Stimulated activated CD8-positive, alpha-beta memory T cell treated with anti-CD3 and anti-CD28 coated beads, Interleukin-4, amount 100 ng/mL, for 48 hours (primary cell): ENCODE measurements at regions not wholly inside any gene's neighbourhood (a gene's known extent, or its start where the extent isn't known, plus 50 kb on each side); places are given as distances from the start of the nearest gene placed in this dataset.
"Not testable (repeated sequence)": the region's sequence is repeated elsewhere in the genome, so short reads cannot be mapped to it uniquely, and the experiment has no call there.

Experiments used
- DNase-seq: peaks from one replicate; pipeline ENCODE4 v3.0.0-alpha.2; 2020

DNA sequence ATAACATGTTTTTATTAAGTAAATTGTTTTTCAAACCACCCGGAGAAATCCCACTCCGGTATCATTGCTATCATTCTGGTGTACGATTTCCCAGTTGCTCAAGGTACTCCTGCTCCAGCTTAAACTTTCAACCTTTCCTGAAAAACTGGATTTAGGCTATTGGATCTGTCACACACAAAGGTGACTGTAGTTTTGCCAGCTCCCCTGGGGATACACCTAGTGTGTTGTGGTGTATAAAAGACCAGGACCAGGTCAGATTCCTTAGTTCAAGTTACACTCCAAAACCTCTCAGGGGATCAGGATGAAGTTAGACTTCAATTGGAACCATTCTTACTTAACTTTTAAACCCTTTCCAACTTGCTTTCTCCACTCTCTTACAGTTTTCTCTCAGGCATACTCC lies 303.9 kb downstream of the NOVA1 start:
- no peak for DNase-seq

DNA sequence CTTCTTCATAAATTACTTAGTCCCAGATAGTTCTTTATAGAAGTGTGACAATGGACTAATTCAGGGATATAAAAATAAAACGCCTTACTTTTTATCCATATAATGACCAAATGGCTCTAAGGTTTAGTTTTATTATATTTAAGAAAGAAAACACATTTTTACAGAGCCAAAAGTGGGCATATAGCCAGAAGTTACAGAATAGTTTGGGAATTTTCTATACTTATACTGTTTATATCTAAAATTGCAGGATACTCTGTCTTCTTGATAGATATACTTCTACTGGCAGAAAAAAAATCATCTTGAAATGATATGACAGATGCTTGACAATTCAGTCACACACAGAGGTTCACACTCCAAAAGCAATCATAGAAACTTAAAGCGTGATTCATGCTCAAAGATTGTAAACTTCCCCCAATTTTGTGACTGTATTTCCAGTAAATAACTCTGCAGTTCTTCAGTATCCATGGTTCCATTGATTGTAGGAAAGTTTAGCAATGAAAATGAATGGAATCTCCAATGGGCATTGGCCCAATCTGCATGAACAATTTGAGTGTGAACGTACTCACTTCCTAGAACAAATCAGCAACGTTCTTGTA lies 307.8 kb downstream of the NOVA1 start:
- DNase-seq, result no peak

DNA sequence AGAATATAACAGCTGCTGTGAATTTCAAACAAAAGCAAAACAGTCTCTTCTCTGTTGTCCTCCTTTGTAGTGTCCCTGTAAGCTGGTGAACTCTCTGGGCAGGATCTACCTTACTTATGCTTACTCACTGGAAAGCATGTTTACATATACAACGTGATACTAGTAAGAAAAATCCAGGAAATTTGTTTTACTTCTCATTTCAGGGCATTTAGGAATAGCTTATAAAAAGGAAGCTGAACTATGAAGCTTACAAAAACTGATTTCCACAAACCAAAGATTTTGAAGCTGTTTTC lies 311.0 kb downstream of the NOVA1 start:
- DNase-seq, result no peak

DNA sequence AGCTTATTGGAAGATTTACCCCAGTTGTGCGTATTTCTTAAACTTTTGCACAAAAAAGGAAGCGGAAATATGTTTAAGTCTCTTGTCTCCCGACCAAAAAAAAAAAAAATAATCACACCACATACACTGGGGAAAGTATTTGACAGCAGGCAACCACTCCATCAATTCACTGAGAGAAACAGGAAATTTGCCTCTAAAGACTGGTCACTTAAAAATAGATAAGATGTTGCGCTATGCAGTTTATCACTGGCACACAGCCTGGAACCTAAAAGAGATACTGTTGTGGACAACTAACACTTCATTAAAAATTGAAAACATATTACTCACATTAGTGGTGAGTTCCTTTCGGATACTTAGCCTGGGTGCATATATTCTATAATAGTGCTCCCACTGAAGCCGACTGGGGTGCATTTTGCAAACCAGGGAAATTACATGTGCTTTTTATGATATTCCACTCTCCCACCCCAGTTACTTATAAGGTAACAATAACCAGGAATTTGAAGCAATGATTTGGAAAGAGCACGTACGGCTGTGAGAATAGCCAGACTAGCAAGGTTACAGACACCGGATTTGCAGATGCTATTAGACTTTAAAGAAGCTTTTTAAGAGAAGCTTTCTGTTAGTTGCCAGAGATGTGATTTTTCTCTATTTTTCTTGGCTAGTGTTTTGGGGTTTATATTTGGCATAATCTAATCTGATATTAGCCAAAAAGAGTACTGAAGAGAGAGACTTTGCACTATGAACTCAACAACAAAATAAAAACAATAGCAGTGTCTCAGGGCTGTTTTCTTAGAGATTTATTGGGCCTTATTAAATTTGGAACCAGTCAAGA lies 311.5 kb downstream of the NOVA1 start:
- no peak for DNase-seq

DNA sequence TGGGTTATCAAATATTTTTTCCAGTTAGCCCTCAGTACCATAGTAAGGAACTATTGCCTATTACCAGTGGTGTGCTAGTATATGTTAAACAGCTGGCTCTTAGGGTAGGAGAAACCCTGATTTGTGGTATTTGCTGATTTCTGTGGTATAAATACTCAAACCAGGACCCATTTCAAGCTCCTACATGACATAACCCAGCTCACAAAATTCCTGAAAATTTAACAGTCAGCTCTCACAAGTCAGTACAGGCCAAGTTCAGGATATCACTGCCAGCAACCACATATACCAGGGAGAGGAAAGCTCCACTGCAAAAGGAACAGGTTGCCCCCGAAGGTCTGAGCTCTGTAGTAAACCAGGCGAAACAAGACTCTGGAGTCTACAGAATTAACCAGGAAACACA lies 315.3 kb downstream of the NOVA1 start:
- no peak for DNase-seq

DNA sequence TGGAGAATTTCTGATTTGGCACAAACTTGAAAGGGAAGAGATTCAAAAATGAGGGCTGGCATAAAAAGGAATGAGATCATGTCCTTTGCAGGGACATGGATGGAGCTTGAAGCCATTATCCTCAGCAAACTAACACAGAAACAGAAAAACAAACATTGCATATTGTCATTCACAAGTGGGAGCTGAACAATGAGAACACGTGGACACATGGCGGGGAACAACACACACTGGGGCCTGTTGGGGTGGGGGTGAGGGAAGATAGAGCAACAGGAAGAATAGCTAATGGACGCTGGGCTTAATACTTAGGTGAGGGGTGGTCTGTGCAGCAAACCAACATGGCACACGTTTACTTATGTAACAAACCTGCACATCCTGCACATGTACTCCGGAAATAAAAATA lies 315.8 kb downstream of the NOVA1 start:
- not testable (repeated sequence) for DNase-seq

DNA sequence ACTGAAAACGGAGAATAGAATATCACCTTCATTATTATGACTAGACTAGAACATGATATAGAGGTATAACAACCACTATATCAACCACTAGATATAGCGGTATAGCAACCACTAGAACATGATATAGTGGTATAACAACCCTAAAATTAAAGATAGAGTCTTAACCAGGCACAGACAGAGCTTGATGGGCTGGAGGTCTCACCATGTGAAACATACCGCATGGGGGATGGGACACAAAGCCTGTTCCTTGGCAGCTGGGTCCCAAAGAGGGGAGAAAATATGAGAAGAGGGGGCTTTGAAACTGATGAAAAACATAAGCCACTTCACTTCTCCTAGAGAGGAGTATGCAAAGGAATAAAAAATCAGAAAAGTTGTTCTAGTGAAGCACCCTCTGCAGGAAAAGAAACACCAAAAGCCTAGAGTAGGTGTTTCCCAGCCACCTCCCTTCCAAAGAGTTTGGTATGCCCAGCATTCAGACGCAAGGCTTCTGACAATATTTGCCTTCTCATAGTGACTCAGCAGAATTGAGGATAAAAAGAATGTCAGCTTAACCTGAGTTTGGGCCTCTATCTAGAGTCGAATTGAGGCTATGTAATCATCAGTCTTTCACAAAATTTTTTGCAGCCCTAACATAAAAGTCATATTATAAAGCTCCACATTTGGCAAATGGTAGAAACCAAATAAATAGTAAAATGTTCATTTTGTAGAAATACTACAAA lies 316.4 kb downstream of the NOVA1 start:
- no peak for DNase-seq

DNA sequence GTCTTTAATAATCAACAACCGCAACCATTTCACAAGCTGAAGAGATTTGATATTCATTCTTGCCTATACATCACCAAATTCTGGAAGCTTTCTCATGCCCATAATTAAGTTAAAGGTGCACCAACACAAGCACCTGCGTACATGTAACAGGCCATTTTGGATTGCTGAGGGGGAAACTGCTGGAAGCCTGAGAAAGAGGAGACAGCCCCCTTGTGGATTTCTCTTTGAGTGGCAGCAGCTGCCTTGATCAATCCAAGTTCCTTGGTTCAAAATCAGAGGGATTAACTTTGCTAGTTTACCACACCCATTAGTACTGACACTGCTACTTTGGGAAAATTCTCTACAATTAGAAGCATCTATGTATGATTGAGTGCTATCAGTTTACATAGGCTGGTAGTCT lies 321.1 kb downstream of the NOVA1 start:
- no peak for DNase-seq

DNA sequence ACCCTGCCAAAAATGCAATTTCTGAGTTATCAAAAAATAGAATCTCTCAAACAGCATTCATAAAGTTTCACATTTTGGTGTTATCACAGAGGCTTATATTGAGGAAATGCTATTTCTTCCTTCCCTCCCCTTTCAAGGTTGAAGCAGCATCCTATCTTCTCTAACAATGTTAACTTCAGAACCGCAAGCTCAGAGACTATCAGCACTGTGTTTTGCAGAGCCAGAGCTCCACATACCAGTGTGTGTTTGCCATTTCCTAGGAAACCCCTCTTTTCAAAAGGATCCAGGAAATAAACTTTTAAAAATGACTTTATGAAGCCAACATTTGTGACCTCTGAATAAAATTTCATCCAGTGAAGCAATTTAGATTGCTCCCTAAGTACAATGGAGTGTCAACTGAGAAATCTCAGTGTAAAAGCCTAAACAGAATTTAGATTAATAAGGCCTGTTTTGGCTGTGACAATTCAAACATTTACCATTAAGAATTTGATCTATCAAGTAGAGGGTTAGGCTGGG lies 332.6 kb downstream of the NOVA1 start:
- no peak for DNase-seq

DNA sequence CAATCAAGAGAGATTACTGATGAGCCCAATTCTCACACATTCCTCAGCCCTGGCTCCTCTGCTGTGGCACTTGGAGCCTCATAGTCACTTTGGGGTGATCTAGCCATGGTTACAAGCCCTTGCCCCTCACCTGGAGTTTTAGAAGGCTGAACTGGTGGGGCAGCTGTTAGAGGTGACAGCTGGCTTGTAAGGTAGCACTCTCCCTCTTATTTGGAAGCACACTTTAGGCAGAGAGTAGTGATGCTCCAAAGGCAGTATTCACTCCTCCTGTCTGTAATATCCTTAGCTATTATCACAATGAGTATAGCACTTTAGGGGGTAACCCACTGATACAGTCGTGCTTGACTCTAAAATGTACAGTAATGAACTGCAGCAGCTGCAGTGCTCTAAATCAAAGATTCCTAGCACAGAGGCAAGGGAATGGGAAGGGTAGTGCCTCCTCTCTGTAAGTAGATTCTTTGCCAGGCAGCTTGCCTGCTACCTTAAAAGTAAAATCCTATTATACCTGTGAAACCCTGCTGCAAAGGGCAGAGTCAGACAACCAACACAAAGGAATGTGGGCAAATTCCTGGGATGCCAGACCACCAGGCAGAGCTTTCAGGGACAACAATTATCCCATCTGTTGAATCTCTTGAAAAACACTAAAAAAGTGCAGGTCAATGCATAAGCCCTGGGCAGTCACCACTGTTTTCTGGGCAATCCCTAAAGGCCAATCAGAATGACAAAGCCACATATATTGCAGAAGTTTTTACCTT lies 336.3 kb downstream of the NOVA1 start:
- DNase-seq, result no peak

DNA sequence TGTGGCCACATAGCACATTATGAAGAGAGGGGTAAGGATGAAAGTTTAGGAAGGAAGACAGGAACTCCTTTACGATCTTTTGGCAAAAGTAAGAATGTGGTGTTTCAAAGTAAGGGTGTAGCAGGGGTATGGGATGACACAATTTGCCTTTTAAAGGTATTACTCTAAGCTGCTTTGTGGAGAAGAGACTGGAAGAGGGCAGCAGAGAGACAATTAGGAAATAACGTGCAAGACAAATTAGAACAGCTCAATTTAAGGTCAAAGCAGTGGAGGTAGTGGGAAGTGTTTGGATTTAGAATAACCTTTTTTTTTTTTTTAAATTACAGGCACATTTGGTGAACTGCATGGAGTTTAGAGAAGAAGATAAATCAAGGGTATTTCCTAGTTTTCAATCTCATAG lies 342.6 kb downstream of the NOVA1 start:
- DNase-seq, result no peak

DNA sequence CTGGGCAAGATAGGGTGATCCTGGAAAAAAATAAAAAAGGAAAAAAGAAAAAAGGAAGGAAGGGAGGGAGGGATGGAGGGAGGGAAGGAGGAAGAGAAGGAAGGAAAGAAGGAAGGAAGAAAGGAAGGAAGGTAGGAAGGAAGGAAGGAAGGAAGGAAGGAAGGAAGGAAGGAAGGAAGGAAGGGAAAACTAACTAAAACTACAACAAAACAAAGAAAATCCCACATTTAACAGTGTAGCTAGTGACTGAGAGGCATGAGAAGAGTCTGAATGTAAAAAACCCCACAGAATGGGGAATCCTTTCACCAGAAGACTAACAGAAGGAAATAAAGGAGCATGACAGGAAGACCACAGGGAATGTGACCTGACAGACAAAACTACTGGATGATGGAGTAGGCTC lies 345.7 kb downstream of the NOVA1 start:
- DNase-seq, result no peak

DNA sequence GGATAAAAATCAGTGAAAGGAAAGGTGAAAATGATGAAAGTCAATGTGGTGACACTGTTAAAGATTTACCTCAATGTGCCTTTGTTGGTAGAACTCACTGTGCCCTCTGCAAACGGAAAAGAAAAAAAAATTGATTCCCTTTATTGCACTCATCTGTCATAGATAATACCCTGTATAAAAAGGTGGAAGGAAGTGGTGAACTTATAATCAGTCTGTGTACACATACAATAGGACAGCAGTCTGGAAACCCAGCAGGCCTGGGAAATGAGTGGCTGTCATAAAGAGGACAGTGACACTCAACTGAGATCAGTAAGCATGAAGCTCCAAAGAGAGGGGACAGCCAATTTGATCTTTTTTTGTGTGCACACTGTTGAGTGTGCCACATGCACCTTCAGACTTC lies 364.7 kb downstream of the NOVA1 start:
- DNase-seq, result no peak

DNA sequence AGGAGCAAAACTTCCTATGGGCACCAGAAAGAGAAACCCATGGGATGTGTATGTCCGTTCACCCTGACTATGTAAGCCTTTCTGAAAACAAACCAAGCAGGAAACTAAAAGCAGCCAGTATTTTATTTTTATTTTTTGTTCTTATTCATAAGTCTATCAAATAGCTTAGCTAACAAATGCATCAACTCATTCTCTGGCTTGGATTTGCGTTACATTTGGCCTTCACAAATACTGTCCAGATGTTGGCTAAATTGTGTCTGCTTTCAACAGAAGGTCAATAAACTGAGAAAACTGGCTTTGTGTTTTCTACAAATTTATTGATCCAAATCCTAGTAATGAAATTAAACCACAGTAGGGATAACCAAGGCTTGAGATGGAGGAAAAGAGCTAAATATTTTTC lies 379.0 kb downstream of the NOVA1 start:
- no peak for DNase-seq

DNA sequence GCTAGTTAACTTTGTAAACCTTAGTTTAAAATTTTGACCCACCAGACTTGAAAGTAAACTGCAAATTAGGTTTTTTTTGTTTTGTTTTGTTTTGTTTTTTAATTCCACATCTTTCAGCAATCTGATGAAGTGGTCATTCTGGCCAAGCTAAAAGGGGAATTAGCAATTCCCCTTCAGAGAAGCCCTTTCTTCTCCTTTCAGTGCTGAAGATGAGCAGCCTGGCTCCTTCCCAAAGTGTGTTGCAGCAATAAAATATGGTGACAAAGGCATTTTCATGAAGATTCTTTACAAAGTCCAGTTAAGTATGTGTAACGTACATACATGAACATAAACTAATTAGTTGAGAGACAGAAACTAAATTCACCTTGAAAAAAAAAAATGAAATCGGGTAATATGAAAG lies 380.1 kb downstream of the NOVA1 start:
- DNase-seq, result no peak

DNA sequence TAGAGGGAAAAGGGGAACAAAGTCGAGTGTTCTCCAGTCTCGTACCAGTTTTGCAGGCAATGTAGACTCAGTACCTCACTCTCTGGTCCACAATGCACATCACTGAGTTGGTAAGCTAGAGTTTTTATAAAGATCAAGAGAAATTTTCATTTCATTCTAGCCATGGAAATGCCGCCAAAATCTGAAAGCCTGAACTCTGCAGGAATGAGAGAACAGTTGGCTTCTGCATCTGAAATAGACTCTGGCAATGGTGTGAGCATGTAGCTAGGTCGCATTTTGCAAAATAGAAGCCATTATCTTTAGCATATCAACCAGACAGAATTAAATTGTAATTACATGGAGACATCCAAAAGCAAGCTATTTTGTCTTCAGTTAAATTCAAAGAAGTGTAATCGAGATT lies 381.0 kb downstream of the NOVA1 start:
- DNase-seq, result no peak

DNA sequence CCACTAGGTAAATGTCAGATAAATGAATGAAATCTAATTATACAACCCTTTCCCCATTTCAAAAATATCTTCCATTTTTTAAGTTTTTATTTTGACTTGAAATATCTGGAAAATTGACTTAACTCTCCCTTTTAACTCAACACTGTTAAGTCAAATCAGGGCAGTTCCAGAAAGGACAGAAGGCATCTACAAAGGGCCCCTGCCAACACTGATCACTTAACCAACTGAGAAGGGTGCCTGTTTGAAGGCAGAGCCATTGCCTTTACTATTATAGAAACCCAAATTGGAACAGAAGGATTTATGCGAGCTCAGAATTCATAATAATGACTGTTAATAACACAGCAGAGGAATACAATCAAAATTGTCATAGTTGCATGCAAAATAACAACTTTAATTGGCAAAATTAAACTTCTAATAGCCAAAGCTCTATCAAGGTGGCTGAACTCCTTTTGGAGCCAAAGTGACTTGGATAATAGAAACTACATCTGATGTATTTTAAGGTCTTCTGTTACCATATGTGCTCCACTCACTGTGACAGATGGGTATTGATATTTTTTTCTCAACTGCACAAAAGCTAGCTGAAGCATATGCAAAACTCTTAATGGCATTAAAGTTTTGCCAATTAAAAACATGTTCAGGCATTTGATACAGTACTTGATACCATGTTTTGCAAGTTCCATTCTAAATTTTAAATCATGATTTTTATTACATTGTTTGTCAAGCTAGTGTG lies 383.8 kb downstream of the NOVA1 start:
- DNase-seq, result no peak

DNA sequence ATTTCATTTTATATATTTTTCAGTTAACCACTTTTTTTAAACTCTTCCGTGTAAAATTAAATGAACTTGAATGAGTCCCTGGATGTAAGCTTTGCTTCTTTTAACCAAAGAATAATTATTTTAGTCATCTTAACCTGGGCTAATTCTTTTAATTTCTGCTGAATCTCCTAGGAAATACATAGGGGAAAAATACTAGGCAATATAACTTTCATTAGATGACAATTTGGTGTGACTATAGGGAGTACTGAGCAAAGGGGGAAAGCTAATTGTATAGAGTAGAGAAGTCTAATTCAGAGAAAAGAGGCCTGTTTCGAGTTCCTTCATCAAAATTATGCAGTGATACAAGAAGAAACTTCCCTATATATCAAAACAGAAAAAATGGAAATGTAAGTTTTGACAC lies 388.1 kb downstream of the NOVA1 start:
- DNase-seq, result no peak

DNA sequence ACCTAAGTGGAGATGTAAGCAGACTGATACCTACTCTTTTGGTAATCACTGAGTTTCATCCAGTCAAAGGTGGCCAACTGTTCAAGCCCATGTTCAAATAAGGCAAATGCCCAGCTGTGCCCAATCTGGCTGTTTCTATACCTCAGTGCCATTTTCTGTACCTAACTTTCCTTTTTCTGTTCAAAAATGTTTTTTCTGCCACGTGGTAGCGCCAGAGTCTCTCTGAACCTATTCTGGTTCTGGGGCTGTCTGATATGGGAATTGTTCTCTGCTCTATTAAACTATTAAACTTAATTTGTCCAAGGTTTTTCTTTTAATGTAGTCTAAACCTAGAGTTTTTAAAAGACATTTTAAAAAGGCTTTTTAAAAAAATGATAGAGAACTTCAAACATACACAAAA lies 391.2 kb downstream of the NOVA1 start:
- no peak for DNase-seq

DNA sequence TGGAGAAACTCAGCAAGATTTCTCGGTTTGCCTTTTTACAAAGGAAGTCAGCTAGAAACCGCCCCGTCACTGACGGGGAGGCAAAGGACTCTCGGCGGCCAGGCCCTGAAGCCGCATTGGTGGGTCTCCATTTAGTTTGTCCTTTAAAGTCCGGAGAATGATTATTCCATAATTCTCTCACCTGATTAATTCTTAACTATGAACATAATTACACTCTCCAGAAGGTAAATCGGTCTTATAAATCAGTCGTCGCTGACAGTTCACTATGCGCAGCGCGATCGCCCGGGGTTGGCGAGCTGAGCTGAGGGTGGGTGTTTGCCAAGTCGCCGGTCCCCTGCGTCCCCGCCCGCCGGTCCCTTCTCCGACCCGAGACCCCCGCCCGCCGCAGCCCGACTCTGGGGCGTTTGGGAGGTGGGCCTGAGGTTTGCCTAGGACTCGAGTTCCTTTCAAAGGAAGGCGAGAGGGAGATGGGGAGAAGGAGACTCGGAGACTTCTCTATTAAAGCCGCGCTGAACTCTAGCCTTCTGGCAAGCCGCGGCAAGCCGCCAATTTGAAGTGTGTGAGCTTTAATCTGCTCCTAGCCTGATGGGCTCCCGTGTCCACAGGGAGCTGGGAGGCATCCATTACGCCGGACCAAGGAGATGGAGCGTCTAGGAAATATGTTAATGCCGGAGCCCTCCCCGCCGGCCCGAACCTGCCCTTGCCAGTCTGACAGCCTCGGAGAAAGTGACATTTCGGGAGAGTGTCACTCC lies 392.9 kb downstream of the NOVA1 start:
- no peak for DNase-seq

DNA sequence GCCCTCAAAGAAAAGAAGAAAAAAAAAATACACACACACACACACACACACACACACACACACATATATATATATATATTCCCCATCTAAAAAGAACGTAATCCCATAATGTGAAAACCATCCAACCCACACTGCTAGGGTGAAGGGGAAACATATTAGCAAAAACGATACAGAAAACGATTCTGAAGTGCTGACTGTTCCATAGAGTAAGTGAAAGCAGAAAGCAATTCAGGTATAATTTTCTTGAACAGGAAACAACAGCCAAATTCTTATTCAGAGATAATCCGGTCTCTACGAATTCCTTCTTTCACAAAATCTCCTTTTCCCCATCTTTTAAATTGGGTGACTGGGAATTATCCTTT lies 393.5 kb downstream of the NOVA1 start:
- DNase-seq, result no peak

DNA sequence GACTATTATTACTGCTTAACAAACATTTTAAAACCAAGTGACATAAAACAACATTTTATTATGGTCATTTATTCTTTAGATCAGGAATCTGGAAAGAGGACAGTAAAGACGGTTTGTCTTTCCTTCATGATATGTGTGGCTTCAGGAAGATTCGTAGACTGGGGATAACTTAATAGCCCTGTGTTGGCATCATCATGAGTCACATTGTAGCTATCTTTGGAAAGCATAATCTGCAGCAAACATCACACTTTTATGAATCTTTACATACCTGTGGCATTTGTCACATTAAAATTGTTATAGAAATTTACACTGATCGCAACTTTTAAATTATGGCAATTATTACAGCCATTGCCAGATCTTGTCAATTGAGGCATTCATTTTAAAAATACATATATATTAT lies 397.1 kb downstream of the NOVA1 start:
- DNase-seq, result no peak
